Lower leg skin (tissue), 4 donors: ENCODE measurements at regions not wholly inside any gene's neighbourhood (a gene's known extent, or its start where the extent isn't known, plus 50 kb on each side); places are given as distances from the start of the nearest gene placed in this dataset.

Source experiments
- DNase-seq, 2 donors: peaks; one replicate each; pipeline ENCODE4 v3.0.0-alpha.2; 2019; ENCODE audit warnings: low spot score in 2 of 2
- H3K4me3 ChIP-seq: fragments of 200-600 bp; sonication (generic); 2 replicates; pipeline ENCODE4 v1.5.1; 2017; ENCODE audit warnings: mild to moderate bottlenecking, low read depth; ENCODE audit not compliant: poor library complexity, severe bottlenecking
- CTCF ChIP-seq, 3 donors: fragments of 450-650 bp; IDR thresholded peaks; one replicate each; pipeline ENCODE4 v1.5.1; 2016; ENCODE audit warnings: antibody characterized with exemption in 3 of 3, mild to moderate bottlenecking in 3 of 3, moderate library complexity in 2 of 3
- POLR2A ChIP-seq, 2 donors: fragments of 450-650 bp; IDR thresholded peaks; one replicate each; pipeline ENCODE4 v1.6.1; 2016 to 2017; ENCODE audit warnings: antibody characterized with exemption in 2 of 2, mild to moderate bottlenecking in 1 of 2, moderate library complexity in 1 of 2
- WGBS, 2 donors: methylation state at CpG; one replicate each; pipeline ENCODE4 v1.1.5; 2018; 5-methylcytosine and 5-hydroxymethylcytosine counted together
- intact Hi-C: fragments of 100-400 bp; cut with DNase I; formaldehyde crosslinking; loops from one replicate; pipeline ENCODE4 v1.15.0; 2023; ENCODE audit warnings: low total_unique reads

- no peak overlapping the region for H3K4me3 ChIP-seq
- DNase-seq, result no peak
- WGBS, 2 donors, result 74 to 79% methylated on average over 2 of the region's 2 CpGs
- TF ChIP-seq CTCF (IDR thresholded peaks at IDR 0.05) (no peak), POLR2A (IDR thresholded peaks at IDR 0.05) (no peak)
- intact Hi-C loops, result no loop called here
These were observed 935.1 kb upstream of the RAG2 start for GRCh38 chr11:37533087-37533486.

GRCh38 chr11:37532271-37532670, 934.2 kb upstream of the RAG2 start:
- WGBS, 2 donors, result 33 to 53% methylated on average over 2 of the region's 2 CpGs
- no peak for TF ChIP-seq POLR2A (IDR thresholded peaks at IDR 0.05)
- TF ChIP-seq CTCF (IDR thresholded peaks at IDR 0.05), result no peak
- intact Hi-C loops, result no loop called here
- no peak overlapping the region for H3K4me3 ChIP-seq
- DNase-seq, result no peak

GRCh38 chr11:37527545-37527944, 929.5 kb upstream of the RAG2 start:
- 86 to 97% methylated on average over 1 of the region's 1 CpG for WGBS, 2 donors
- intact Hi-C loops, result no loop called here
- TF ChIP-seq POLR2A (IDR thresholded peaks at IDR 0.05), result no peak
- no peak for TF ChIP-seq CTCF (IDR thresholded peaks at IDR 0.05)
- no peak overlapping the region for H3K4me3 ChIP-seq
- no peak for DNase-seq

- TF ChIP-seq CTCF (IDR thresholded peaks at IDR 0.05) (no peak), POLR2A (IDR thresholded peaks at IDR 0.05) (no peak)
- intact Hi-C loops, result no loop called here
- no peak overlapping the region for H3K4me3 ChIP-seq
- DNase-seq, result no peak
These were observed 927.3 kb upstream of the RAG2 start for GRCh38 chr11:37525336-37525735.

GRCh38 chr11:37519781-37520180, 921.7 kb upstream of the RAG2 start:
- TF ChIP-seq CTCF (IDR thresholded peaks at IDR 0.05) (no peak), POLR2A (IDR thresholded peaks at IDR 0.05) (no peak)
- H3K4me3 ChIP-seq, result no peak overlapping the region
- DNase-seq, result no peak
- intact Hi-C loops, result no loop called here

- intact Hi-C loops, result no loop called here
- 71 to 76% methylated on average over 1 of the region's 1 CpG for WGBS, 2 donors
- no peak overlapping the region for H3K4me3 ChIP-seq
- TF ChIP-seq POLR2A (IDR thresholded peaks at IDR 0.05) (no peak), CTCF (IDR thresholded peaks at IDR 0.05) (no peak)
- no peak for DNase-seq
These were observed 914.2 kb upstream of the RAG2 start for GRCh38 chr11:37512156-37512780.
